GM23338 (cell line): ENCODE measurements at regions not wholly inside any gene's neighbourhood (a gene's known extent, or its start where the extent isn't known, plus 50 kb on each side); places are given as distances from the start of the nearest gene placed in this dataset.

ENCODE experiments used
- ATAC-seq: fragments of 200-7000 bp; cut with Tn5 transposase; 3 replicates; pipeline ENCODE4 v1.9.1; 2020
- DNase-seq: peaks from one replicate; pipeline ENCODE4 v3.0.0-alpha.2; 2015; ENCODE audit warnings: low spot score
- H2AFZ ChIP-seq: fragments of 200-600 bp; sonication (generic); 2 replicates; pipeline ENCODE4 v1.8.0; 2016; ENCODE audit warnings: antibody characterized with exemption, mild to moderate bottlenecking, moderate library complexity
- H3F3A ChIP-seq: fragments of 200-600 bp; sonication (generic); replicated peaks from 2 replicates; pipeline ENCODE4 v1.8.0; 2017; ENCODE audit warnings: antibody characterized with exemption, mixed run types, low read depth
- H3K27ac ChIP-seq: fragments of 200-600 bp; sonication (generic); 2 replicates; pipeline ENCODE4 v1.6.1; 2016; ENCODE audit warnings: low read depth
- H3K27me3 ChIP-seq: fragments of 200-600 bp; sonication (generic); 2 replicates; pipeline ENCODE4 v1.8.0; 2016; ENCODE audit warnings: mild to moderate bottlenecking, mixed run types, moderate library complexity; ENCODE audit not compliant: insufficient read depth
- H3K36me3 ChIP-seq: fragments of 200-600 bp; sonication (generic); 2 replicates; pipeline ENCODE4 v1.8.0; 2016; ENCODE audit warnings: mild to moderate bottlenecking; ENCODE audit not compliant: insufficient read depth
- H3K4me1 ChIP-seq: fragments of 200-600 bp; sonication (generic); 2 replicates; pipeline ENCODE4 v1.8.0; 2016; ENCODE audit warnings: mild to moderate bottlenecking, moderate library complexity; ENCODE audit not compliant: insufficient read depth
- H3K4me2 ChIP-seq: fragments of 200-600 bp; sonication (generic); 2 replicates; pipeline ENCODE4 v1.7.1; 2017; ENCODE audit warnings: mixed run types
- H3K4me3 ChIP-seq: fragments of 200-600 bp; sonication (generic); 2 replicates; pipeline ENCODE4 v1.6.1; 2016; ENCODE audit warnings: mixed run types
- H3K79me2 ChIP-seq: fragments of 200-600 bp; sonication (generic); replicated peaks from 2 replicates; pipeline ENCODE4 v1.8.0; 2017; ENCODE audit warnings: mild to moderate bottlenecking; ENCODE audit not compliant: insufficient read depth
- H3K9me2 ChIP-seq: fragments of 200-600 bp; sonication (generic); 2 replicates; pipeline ENCODE4 v1.8.0; 2017; ENCODE audit not compliant: insufficient read depth
- H4K20me1 ChIP-seq: fragments of 200-600 bp; sonication (generic); replicated peaks from 2 replicates; pipeline ENCODE4 v1.8.0; 2017; ENCODE audit warnings: mild to moderate bottlenecking; ENCODE audit not compliant: insufficient read depth
- H3K27ac Mint-ChIP-seq: 2 replicates; pipeline ENCODE4 v1.8.0; 2020; ENCODE audit warnings: inconsistent platforms, mild to moderate bottlenecking, moderate library complexity, mixed read lengths
- H3K27me3 Mint-ChIP-seq: 3 replicates; pipeline ENCODE4 v1.8.0; 2022; ENCODE audit warnings: low read depth, mild to moderate bottlenecking, moderate library complexity, mixed read lengths, inconsistent platforms; ENCODE audit not compliant: insufficient read depth, poor library complexity
- H3K36me3 Mint-ChIP-seq: 3 replicates; pipeline ENCODE4 v1.8.0; 2021; ENCODE audit warnings: low read depth, mild to moderate bottlenecking, inconsistent platforms, moderate library complexity, mixed read lengths
- H3K4me1 Mint-ChIP-seq: 3 replicates; pipeline ENCODE4 v1.8.0; 2020; ENCODE audit warnings: mild to moderate bottlenecking, inconsistent platforms, mixed read lengths
- H3K4me3 Mint-ChIP-seq: 3 replicates; pipeline ENCODE4 v1.8.0; 2021; ENCODE audit warnings: moderate library complexity, mild to moderate bottlenecking, inconsistent platforms, mixed read lengths
- H3K9me3 Mint-ChIP-seq: 3 replicates; pipeline ENCODE4 v1.8.0; 2020; ENCODE audit warnings: moderate library complexity, mild to moderate bottlenecking, inconsistent platforms, mixed read lengths
- CREB1 ChIP-seq: fragments of 250-450 bp; sonication (Bioruptor Pico); IDR thresholded peaks from 2 replicates; pipeline ENCODE4 v1.5.0; 2020; ENCODE audit warnings: low read depth, mild to moderate bottlenecking, moderate library complexity
- EZH2 ChIP-seq: fragments of 200-600 bp; sonication (generic); IDR thresholded peaks from one replicate; pipeline ENCODE4 v1.8.0; 2017; ENCODE audit warnings: antibody characterized with exemption, mild to moderate bottlenecking, low read depth; ENCODE audit not compliant: unreplicated experiment
- EZH2phosphoT487 ChIP-seq: fragments of 200-600 bp; sonication (generic); IDR thresholded peaks from one replicate; pipeline ENCODE4 v1.8.1; 2018; ENCODE audit warnings: antibody characterized with exemption; ENCODE audit not compliant: unreplicated experiment
- JUNB ChIP-seq: IDR thresholded peaks from one replicate; pipeline ENCODE4 v1.6.1; 2016; ENCODE audit warnings: antibody characterized with exemption; ENCODE audit not compliant: unreplicated experiment
- NANOG ChIP-seq: IDR thresholded peaks from 2 replicates; pipeline ENCODE4 v1.6.1; 2016; ENCODE audit warnings: antibody characterized with exemption, borderline replicate concordance
- POLR2AphosphoS5 ChIP-seq: IDR thresholded peaks from 2 replicates; pipeline ENCODE4 v1.6.1; 2016; ENCODE audit warnings: antibody characterized with exemption, low read depth
- STAT1 ChIP-seq: IDR thresholded peaks from one replicate; pipeline ENCODE4 v1.6.1; 2016; ENCODE audit warnings: antibody characterized with exemption; ENCODE audit not compliant: unreplicated experiment
- ZNF114 ChIP-seq: fragments of 250-450 bp; sonication (Bioruptor Pico); IDR thresholded peaks from 2 replicates; pipeline ENCODE4 v1.5.0; 2020; ENCODE audit warnings: mild to moderate bottlenecking, moderate library complexity
- ZNF331 ChIP-seq: fragments of 250-450 bp; sonication (Bioruptor Pico); IDR thresholded peaks from 2 replicates; pipeline ENCODE4 v1.5.0; 2020; ENCODE audit warnings: low read depth, mild to moderate bottlenecking, moderate library complexity
- ZNF462 ChIP-seq: fragments of 250-450 bp; sonication (Bioruptor Pico); IDR thresholded peaks from 2 replicates; pipeline ENCODE4 v1.5.0; 2020; ENCODE audit warnings: mild to moderate bottlenecking, moderate library complexity
- TF ChIP-seq, protein P1 (sequence below): IDR thresholded peaks from 2 replicates; pipeline ENCODE4 v1.6.1; 2016; ENCODE audit warnings: antibody characterized with exemption
- TF ChIP-seq, protein P2 (sequence below), 2 experiments: fragments of 200-600 bp in 1 of 2; sonication (generic) in 1 of 2; conservative IDR thresholded peaks; 2 replicates each; pipeline versions ENCODE4 v1.5.1 to v1.6.1; 2016 to 2017; ENCODE audit warnings: antibody characterized with exemption in 2 of 2, low read depth in 2 of 2, mild to moderate bottlenecking in 2 of 2, moderate library complexity in 1 of 2

GRCh38 chr13:107842562-107843180 lies 372.7 kb downstream of the LIG4 start (continued):
- TF ChIP-seq ZNF462 (CRISPR knock-in tag): peak; percentile 87
- TF ChIP-seq JUNB: no peak

DNA sequence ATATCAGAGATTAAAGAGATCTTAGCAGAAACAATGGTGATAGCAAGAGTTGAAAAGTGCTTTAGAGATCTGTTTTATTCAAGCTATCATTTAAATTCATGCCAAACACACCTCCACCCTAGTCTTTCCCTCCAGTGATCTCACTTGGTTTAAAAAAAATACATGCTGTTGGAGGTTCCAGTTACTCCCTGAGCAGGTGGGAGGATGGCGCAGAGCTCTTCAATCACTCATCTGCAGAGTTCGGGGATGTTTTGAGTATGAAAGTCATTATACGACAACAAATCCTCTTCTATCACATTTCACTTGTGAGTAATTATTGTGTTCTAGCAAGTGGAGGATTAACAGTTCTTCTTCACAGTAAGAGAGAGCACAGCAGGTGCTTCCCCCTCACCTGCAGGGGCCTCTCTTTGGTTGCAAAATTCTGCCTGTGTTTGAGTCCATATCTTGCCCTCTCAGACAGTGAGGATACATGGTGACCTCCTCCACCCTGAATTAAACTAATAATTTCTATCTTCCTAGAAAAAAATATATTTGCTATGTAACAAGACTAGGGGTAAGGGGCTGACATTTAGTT lies 376.7 kb downstream of the LIG4 start:
- Histone ChIP-seq H3F3A (no peaks in the 10 kb centered on the region), H3K4me2 (peak overlapping the region; percentile 70), H3K4me1 (peaks cover 69% of the 10 kb centered on the region), H3K4me3 (peak overlapping the region; percentile 10; the same call in 1 of the 2 replicates), H2AFZ (no peak overlapping the region), H3K27ac (0 out of 2 replicates have a peak overlapping the region, but pooled peaks have one; percentile 41), H3K36me3 (no peaks in the 10 kb centered on the region), H3K27me3 (no peaks in the 10 kb centered on the region), H3K9me2 (0 out of 2 replicates have a peak, but pooled peaks cover 3% of the 10 kb centered on the region), H4K20me1 (no peaks in the 10 kb centered on the region), H3K79me2 (peaks cover 13% of the 10 kb centered on the region)
- no peaks in the 10 kb centered on the region for H3K27me3 Mint-ChIP-seq
- peak; percentile 34 for DNase-seq
- H3K36me3 Mint-ChIP-seq: no peaks in the 10 kb centered on the region
- peak; percentile 77 for ATAC-seq
- H3K4me3 Mint-ChIP-seq: peak overlapping the region; percentile 43
- H3K27ac Mint-ChIP-seq: peak overlapping the region; percentile 60
- peaks cover 66% of the 10 kb centered on the region for H3K4me1 Mint-ChIP-seq
- no peaks in the 10 kb centered on the region for H3K9me3 Mint-ChIP-seq
- no peak for TF ChIP-seq JUNB
- TF ChIP-seq POLR2AphosphoS5: no peak
- TF ChIP-seq, protein P1, sequence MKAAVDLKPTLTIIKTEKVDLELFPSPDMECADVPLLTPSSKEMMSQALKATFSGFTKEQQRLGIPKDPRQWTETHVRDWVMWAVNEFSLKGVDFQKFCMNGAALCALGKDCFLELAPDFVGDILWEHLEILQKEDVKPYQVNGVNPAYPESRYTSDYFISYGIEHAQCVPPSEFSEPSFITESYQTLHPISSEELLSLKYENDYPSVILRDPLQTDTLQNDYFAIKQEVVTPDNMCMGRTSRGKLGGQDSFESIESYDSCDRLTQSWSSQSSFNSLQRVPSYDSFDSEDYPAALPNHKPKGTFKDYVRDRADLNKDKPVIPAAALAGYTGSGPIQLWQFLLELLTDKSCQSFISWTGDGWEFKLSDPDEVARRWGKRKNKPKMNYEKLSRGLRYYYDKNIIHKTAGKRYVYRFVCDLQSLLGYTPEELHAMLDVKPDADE: no peak
- no peak for TF ChIP-seq STAT1
- TF ChIP-seq NANOG: no peak
- no peak for TF ChIP-seq ZNF114
- TF ChIP-seq EZH2phosphoT487: no peak
- no peak for TF ChIP-seq CREB1
- TF ChIP-seq, protein P2, sequence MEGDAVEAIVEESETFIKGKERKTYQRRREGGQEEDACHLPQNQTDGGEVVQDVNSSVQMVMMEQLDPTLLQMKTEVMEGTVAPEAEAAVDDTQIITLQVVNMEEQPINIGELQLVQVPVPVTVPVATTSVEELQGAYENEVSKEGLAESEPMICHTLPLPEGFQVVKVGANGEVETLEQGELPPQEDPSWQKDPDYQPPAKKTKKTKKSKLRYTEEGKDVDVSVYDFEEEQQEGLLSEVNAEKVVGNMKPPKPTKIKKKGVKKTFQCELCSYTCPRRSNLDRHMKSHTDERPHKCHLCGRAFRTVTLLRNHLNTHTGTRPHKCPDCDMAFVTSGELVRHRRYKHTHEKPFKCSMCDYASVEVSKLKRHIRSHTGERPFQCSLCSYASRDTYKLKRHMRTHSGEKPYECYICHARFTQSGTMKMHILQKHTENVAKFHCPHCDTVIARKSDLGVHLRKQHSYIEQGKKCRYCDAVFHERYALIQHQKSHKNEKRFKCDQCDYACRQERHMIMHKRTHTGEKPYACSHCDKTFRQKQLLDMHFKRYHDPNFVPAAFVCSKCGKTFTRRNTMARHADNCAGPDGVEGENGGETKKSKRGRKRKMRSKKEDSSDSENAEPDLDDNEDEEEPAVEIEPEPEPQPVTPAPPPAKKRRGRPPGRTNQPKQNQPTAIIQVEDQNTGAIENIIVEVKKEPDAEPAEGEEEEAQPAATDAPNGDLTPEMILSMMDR (conservative IDR thresholded peaks at IDR 0.05; ENCODE audit: low read depth in 2 of 2): peak in 1 of 2 experiments; percentile 12; a peak in 1 of 4 replicates
- no peak for TF ChIP-seq EZH2
- TF ChIP-seq ZNF331 (CRISPR knock-in tag): no peak
